ENCODE measurements at regions not wholly inside any gene's neighbourhood (a gene's known extent, or its start where the extent isn't known, plus 50 kb on each side); places are given as distances from the start of the nearest gene placed in this dataset.
A peak's percentile ranks its signal among the peaks of the same experiment; 100 is the strongest.
"Not testable (repeated sequence)": the region's sequence is repeated elsewhere in the genome, so short reads cannot be mapped to it uniquely, and the experiment has no call there.

DNA sequence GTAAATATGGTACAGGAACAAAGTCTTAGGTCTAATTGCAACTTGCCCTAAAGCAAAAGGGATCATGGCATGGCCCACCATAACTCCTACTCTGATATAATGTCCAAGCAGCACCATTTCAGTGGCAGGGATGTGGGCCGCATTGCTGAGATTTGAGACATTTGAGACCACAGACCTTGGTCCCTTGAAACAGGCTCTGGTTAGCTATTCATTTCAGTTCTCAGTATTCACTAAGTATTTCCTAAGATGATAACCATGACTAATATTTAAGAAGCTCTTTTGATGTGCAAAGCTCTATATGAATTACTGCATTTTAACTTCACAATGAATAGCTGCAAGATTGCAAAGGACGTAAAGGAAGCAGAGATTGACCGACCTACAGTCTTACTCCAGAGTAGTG, 471.0 kb downstream of the SHISA9 start:
- ATAC-seq (ENCODE audit: low read depth in 2 of 2) (no peak), DNase-seq (no peak)
- Histone ChIP-seq H3K4me3 (ENCODE audit: low read depth, low read length) (no peak overlapping the region), H3K27me3 (ENCODE audit: control insufficient read depth, insufficient read depth, low read length) (no peaks in the 10 kb centered on the region), H3K27ac (ENCODE audit: insufficient read depth, low read length, poor library complexity, severe bottlenecking) (no peak overlapping the region), H3K36me3 (ENCODE audit: control insufficient read depth, insufficient read depth, low read length) (no peaks in the 10 kb centered on the region), H3K4me1 (ENCODE audit: control insufficient read depth, insufficient read depth, low read length, poor library complexity, severe bottlenecking) (no peaks in the 10 kb centered on the region), H3K9me3 (ENCODE audit: control insufficient read depth in 2 of 2, low read length in 2 of 2) (peaks cover 0 to 2% of the 10 kb centered on the region in 2 experiments)
- Mint-ChIP-seq H3K27ac (no peak overlapping the region), H3K27me3 (no peaks in the 10 kb centered on the region), H3K9me3 (peaks cover 0 to 14% (median 4%) of the 10 kb centered on the region in 7 donors), H3K36me3 (no peaks in the 10 kb centered on the region), H3K4me3 (no peak overlapping the region), H3K4me1 (no peaks in the 10 kb centered on the region)

DNA sequence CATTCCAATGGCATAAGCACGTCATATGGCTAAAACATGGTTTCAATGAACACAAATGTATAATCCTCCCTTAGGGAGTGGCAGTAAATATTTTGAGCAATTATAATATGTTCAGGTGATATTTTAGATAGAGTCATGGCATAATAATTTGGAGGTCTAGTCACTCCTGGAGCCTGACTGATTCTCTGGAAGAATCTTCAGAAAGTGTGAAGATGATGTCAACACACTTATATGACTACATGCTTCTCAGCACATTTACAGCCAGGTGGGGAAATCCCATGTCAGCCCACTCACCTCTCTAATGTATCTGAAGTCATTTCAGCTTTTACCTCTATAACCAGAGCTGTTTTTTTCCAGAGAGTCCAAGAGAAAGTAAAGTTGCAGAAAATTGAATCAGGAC, 474.8 kb downstream of the SHISA9 start:
- Histone ChIP-seq H3K4me3 (ENCODE audit: low read depth, low read length) (no peak overlapping the region), H3K4me1 (ENCODE audit: control insufficient read depth, insufficient read depth, low read length, poor library complexity, severe bottlenecking) (no peaks in the 10 kb centered on the region), H3K9me3 (ENCODE audit: control insufficient read depth in 2 of 2, low read length in 2 of 2) (peaks cover 0 to 3% of the 10 kb centered on the region in 2 experiments), H3K36me3 (ENCODE audit: control insufficient read depth, insufficient read depth, low read length) (no peaks in the 10 kb centered on the region), H3K27me3 (ENCODE audit: control insufficient read depth, insufficient read depth, low read length) (no peaks in the 10 kb centered on the region), H3K27ac (ENCODE audit: insufficient read depth, low read length, poor library complexity, severe bottlenecking) (no peak overlapping the region)
- H3K27me3 Mint-ChIP-seq = no peaks in the 10 kb centered on the region
- no peak overlapping the region for H3K4me3 Mint-ChIP-seq
- no peak overlapping the region for H3K27ac Mint-ChIP-seq
- H3K36me3 Mint-ChIP-seq = no peaks in the 10 kb centered on the region
- peaks cover 0 to 20% (median 7%) of the 10 kb centered on the region in 7 donors for H3K9me3 Mint-ChIP-seq
- ATAC-seq (ENCODE audit: low read depth in 2 of 2) (no peak), DNase-seq (no peak)
- no peaks in the 10 kb centered on the region for H3K4me1 Mint-ChIP-seq

DNA sequence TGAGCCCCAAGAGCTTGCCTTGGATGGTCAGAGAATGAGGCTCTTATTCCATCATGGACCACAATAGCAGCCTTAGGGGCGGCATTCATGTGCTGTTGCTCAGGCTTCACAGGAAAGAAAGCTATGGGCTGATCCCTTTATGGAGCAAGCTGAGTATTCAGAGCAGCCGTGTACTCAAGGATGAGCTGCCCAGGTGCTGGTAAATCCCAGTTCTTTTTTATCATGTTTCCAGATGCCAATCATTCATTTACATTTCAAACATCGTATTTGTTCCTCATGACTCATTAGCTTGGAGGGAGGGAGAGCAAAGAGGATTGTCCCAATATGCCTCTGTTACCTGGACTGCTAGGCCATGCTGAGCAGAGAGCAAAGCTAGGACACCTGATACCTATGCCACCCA, 475.7 kb downstream of the SHISA9 start:
- Histone ChIP-seq H3K9me3 (ENCODE audit: control insufficient read depth in 2 of 2, low read length in 2 of 2) (peaks cover 0 to 3% of the 10 kb centered on the region in 2 experiments), H3K27ac (ENCODE audit: insufficient read depth, low read length, poor library complexity, severe bottlenecking) (no peak overlapping the region)
- ATAC-seq (ENCODE audit: low read depth in 2 of 2) = no peak

DNA sequence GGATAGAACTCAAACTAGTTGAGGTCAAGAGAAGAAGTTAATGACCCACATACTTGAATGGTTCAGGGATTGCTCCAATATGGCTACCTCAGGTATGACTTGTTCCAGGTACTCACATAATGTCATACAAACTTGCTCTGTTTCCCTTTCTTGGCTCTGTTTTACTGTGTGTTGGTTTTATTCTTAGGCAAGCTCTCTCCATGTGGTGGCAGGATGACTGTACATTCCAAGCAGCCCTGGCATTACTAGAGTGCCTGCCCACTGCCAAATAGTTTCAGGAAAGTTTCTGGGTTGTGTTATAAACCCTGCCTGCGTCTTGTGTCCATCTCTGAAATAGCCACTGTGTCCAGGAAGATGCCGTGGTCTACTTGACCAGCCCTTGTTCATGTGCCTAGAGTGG, 476.8 kb downstream of the SHISA9 start:
- Histone ChIP-seq H3K27me3 (ENCODE audit: control insufficient read depth, insufficient read depth, low read length) (no peaks in the 10 kb centered on the region), H3K36me3 (ENCODE audit: control insufficient read depth, insufficient read depth, low read length) (no peaks in the 10 kb centered on the region), H3K9me3 (ENCODE audit: control insufficient read depth in 2 of 2, low read length in 2 of 2) (peaks cover 0 to 3% of the 10 kb centered on the region in 2 experiments), H3K27ac (ENCODE audit: insufficient read depth, low read length, poor library complexity, severe bottlenecking) (no peak overlapping the region), H3K4me1 (ENCODE audit: control insufficient read depth, insufficient read depth, low read length, poor library complexity, severe bottlenecking) (no peaks in the 10 kb centered on the region), H3K4me3 (ENCODE audit: low read depth, low read length) (no peak overlapping the region)
- no peaks in the 10 kb centered on the region for H3K4me1 Mint-ChIP-seq
- no peaks in the 10 kb centered on the region for H3K36me3 Mint-ChIP-seq
- H3K27me3 Mint-ChIP-seq = no peaks in the 10 kb centered on the region
- DNase-seq = no peak
- H3K9me3 Mint-ChIP-seq = peaks cover 0 to 26% (median 6%) of the 10 kb centered on the region in 7 donors
- H3K4me3 Mint-ChIP-seq = no peak overlapping the region
- ATAC-seq (ENCODE audit: low read depth in 2 of 2) = no peak
- H3K27ac Mint-ChIP-seq = no peak overlapping the region

More for the DNA sequence above, 475.7 kb downstream of the SHISA9 start:
- Histone ChIP-seq H3K36me3 (ENCODE audit: control insufficient read depth, insufficient read depth, low read length) (no peaks in the 10 kb centered on the region), H3K27me3 (ENCODE audit: control insufficient read depth, insufficient read depth, low read length) (no peaks in the 10 kb centered on the region), H3K4me3 (ENCODE audit: low read depth, low read length) (no peak overlapping the region), H3K4me1 (ENCODE audit: control insufficient read depth, insufficient read depth, low read length, poor library complexity, severe bottlenecking) (no peaks in the 10 kb centered on the region)
- Mint-ChIP-seq H3K4me1 (no peaks in the 10 kb centered on the region), H3K36me3 (no peaks in the 10 kb centered on the region), H3K27ac (no peak overlapping the region), H3K9me3 (peaks cover 0 to 23% (median 7%) of the 10 kb centered on the region in 7 donors), H3K27me3 (no peaks in the 10 kb centered on the region), H3K4me3 (no peak overlapping the region)
- DNase-seq = no peak

DNA sequence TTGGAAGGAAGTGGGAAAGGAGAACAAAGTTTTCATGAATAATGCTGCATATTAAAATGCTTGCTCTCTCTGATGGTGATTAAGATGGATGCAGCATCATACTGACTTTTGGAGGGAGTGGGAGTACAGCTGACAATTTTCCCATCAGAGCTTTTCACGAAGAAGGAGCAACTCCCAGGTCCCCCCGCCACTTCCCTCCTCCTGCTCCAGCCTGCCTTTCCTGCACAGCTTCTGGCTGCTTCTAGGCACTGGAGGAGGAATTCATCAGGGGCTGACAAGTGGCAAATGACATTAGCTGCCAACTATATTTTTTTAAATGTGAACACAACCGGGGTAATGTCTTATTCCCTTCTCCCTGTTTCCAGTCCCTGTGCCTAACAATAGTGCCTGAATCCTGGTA, 477.9 kb downstream of the SHISA9 start:
- Histone ChIP-seq H3K4me1 (ENCODE audit: control insufficient read depth, insufficient read depth, low read length, poor library complexity, severe bottlenecking) (no peaks in the 10 kb centered on the region), H3K36me3 (ENCODE audit: control insufficient read depth, insufficient read depth, low read length) (no peaks in the 10 kb centered on the region), H3K27ac (ENCODE audit: insufficient read depth, low read length, poor library complexity, severe bottlenecking) (no peak overlapping the region), H3K4me3 (ENCODE audit: low read depth, low read length) (no peak overlapping the region), H3K27me3 (ENCODE audit: control insufficient read depth, insufficient read depth, low read length) (no peaks in the 10 kb centered on the region), H3K9me3 (ENCODE audit: control insufficient read depth in 2 of 2, low read length in 2 of 2) (peaks cover 3 to 4% of the 10 kb centered on the region in 2 experiments)
- ATAC-seq (ENCODE audit: low read depth in 2 of 2) (no peak), DNase-seq (no peak)
- H3K9me3 Mint-ChIP-seq = peaks cover 0 to 28% (median 7%) of the 10 kb centered on the region in 7 donors
- H3K36me3 Mint-ChIP-seq = no peaks in the 10 kb centered on the region
- no peak overlapping the region for H3K27ac Mint-ChIP-seq
- H3K27me3 Mint-ChIP-seq = no peaks in the 10 kb centered on the region
- no peak overlapping the region for H3K4me3 Mint-ChIP-seq
- no peaks in the 10 kb centered on the region for H3K4me1 Mint-ChIP-seq

DNA sequence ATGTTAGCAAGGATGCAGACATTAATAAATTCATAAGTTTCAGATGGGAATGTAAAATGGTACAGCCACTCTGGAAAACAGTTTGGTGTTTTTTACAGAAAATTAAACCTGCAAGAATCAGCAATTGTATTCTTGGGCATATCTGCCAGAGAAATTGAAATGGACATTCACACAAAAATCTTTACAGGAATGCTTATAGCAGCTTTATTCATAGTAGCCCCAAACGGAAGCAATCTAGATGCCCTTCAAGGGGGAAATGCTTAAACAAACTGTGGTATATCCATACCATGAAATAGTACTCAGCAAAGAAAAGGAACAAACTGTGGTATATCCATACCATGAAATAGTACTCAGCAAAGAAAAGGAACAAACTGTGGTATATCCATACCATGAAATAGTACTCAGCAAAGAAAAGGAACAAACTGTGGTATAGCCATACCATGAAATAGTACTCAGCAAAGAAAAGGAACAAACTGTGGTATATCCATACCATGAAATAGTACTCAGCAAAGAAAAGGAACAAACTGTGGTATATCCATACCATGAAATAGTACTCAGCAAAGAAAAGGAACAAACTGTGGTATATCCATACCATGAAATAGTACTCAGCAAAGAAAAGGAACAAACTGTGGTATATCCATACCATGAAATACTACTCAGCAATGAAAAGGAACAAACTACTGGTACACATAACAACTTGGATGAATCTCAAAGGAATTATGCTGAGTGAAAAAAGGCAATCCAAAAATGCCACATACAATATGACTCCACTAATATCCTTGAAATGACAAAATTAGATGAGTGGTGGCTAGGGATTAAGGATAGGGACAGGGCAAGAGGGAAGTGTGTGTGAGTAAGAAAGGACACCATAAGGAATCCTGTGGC, 484.0 kb downstream of the SHISA9 start:
- H3K27ac ChIP-seq (ENCODE audit: insufficient read depth, low read length, poor library complexity, severe bottlenecking); H3K36me3 ChIP-seq (ENCODE audit: control insufficient read depth, insufficient read depth, low read length); H3K27me3 ChIP-seq (ENCODE audit: control insufficient read depth, insufficient read depth, low read length); H3K4me3 Mint-ChIP-seq; H3K4me1 ChIP-seq (ENCODE audit: control insufficient read depth, insufficient read depth, low read length, poor library complexity, severe bottlenecking); ATAC-seq (ENCODE audit: low read depth in 2 of 2); H3K36me3 Mint-ChIP-seq; H3K4me1 Mint-ChIP-seq; DNase-seq; H3K27me3 Mint-ChIP-seq; H3K27ac Mint-ChIP-seq; H3K4me3 ChIP-seq (ENCODE audit: low read depth, low read length): not testable (repeated sequence)
- peaks cover 1 to 40% (median 14%) of the 10 kb centered on the region in 7 donors for H3K9me3 Mint-ChIP-seq
- H3K9me3 ChIP-seq (ENCODE audit: control insufficient read depth in 2 of 2, low read length in 2 of 2) = peaks cover 15 to 18% of the 10 kb centered on the region in 2 experiments

DNA sequence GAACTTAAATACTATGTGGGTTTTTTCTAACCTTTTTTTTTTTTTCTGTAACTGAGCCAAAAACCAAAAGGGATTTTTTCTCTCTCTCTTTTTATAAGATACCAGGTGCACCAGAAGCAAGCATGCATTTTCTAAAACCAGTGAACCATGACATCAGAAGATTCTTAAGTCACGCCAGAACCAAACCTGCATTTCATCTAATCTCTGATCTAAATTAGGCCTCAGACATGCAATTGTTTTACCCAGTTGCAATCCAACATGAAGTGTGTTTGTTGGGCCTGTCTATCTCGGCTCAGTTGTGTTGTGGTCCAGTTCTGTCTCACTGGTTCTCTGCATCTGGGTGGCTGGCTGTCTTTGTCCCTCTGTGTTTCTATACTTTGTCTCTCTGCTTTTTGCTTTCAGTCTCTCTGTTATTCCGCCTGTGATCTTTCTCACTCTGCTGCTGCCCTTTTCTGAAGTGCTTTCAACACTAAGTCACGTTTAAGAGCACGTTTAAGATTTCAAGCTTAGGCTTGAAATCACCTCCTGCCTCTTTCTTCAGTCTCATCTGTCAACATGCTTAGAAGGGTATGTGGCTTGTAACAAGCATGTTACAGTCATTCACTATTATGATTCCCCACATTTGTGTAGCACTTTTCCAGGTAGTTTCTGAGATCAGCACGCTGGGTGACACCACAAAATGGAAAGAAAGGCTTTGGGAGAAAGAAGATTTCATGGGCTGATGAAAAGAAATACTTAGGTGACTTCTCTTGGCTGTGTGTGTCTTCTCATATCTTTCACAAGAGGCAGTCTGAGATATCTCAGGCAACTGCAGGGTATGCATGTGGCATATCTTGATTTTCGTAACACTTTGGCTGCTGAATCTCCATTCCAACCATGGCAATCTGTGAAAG, 488.9 kb downstream of the SHISA9 start:
- Histone ChIP-seq H3K27ac (ENCODE audit: insufficient read depth, low read length, poor library complexity, severe bottlenecking) (no peak overlapping the region), H3K4me3 (ENCODE audit: low read depth, low read length) (no peak overlapping the region), H3K9me3 (ENCODE audit: control insufficient read depth in 2 of 2, low read length in 2 of 2) (peaks cover 4 to 10% of the 10 kb centered on the region in 2 experiments), H3K27me3 (ENCODE audit: control insufficient read depth, insufficient read depth, low read length) (no peaks in the 10 kb centered on the region), H3K36me3 (ENCODE audit: control insufficient read depth, insufficient read depth, low read length) (no peaks in the 10 kb centered on the region), H3K4me1 (ENCODE audit: control insufficient read depth, insufficient read depth, low read length, poor library complexity, severe bottlenecking) (no peaks in the 10 kb centered on the region)
- Mint-ChIP-seq H3K9me3 (peaks cover 0 to 18% (median 8%) of the 10 kb centered on the region in 7 donors), H3K27me3 (no peaks in the 10 kb centered on the region), H3K4me3 (no peak overlapping the region), H3K36me3 (no peaks in the 10 kb centered on the region), H3K27ac (peak overlapping the region in 1 of 3 donors; percentile 50), H3K4me1 (no peaks in the 10 kb centered on the region)
- DNase-seq (no peak), ATAC-seq (ENCODE audit: low read depth in 2 of 2) (no peak)
